Natural killer cell (primary cell): ENCODE measurements at regions not wholly inside any gene's neighbourhood (a gene's known extent, or its start where the extent isn't known, plus 50 kb on each side); places are given as distances from the start of the nearest gene placed in this dataset.

Experiments
- ATAC-seq, 3 donors: fragments of 150-1000 bp in 2 of 3; fragments of 200-7000 bp in 1 of 3; cut with Tn5 transposase; 1 replicate in 1 of 3; 2 replicates in 2 of 3; pipeline ENCODE4 v1.10.0; 2021; ENCODE audit warnings: mild to moderate bottlenecking in 2 of 3, moderate library complexity in 2 of 3
- DNase-seq, 2 donors: peaks; one replicate each; pipeline versions ENCODE4 v3.0.0 to v3.0.0-alpha.2; 2013 to 2021; ENCODE audit warnings: mixed read lengths in 1 of 2
- H3K27ac ChIP-seq: one replicate; pipeline ENCODE4 v1.5.1; 2013; ENCODE audit warnings: mild to moderate bottlenecking, low read length
- H3K27me3 ChIP-seq: one replicate; pipeline ENCODE4 v1.6.1; 2013; ENCODE audit warnings: low read length; ENCODE audit not compliant: control insufficient read depth, insufficient read depth
- H3K36me3 ChIP-seq: one replicate; pipeline ENCODE4 v1.6.1; 2013; ENCODE audit warnings: low read length; ENCODE audit not compliant: control insufficient read depth, insufficient read depth
- H3K4me1 ChIP-seq: one replicate; pipeline ENCODE4 v1.6.1; 2013; ENCODE audit warnings: low read length; ENCODE audit not compliant: control insufficient read depth, insufficient read depth
- H3K4me3 ChIP-seq: one replicate; pipeline ENCODE4 v1.5.1; 2013; ENCODE audit warnings: low read length
- H3K9me3 ChIP-seq: one replicate; pipeline ENCODE4 v1.6.1; 2013; ENCODE audit warnings: low read length; ENCODE audit not compliant: control insufficient read depth, insufficient read depth
- H3K27ac Mint-ChIP-seq, 2 donors: one replicate each; pipeline ENCODE4 v1.8.0; 2022; ENCODE audit warnings: mild to moderate bottlenecking in 2 of 2, mixed read lengths in 2 of 2, moderate library complexity in 1 of 2
- H3K27me3 Mint-ChIP-seq, 2 donors: one replicate each; pipeline ENCODE4 v1.8.0; 2022; ENCODE audit warnings: low read depth in 2 of 2, mixed read lengths in 2 of 2
- H3K36me3 Mint-ChIP-seq: one replicate; pipeline ENCODE4 v1.8.0; 2022; ENCODE audit warnings: mixed read lengths
- H3K4me1 Mint-ChIP-seq, 2 donors: one replicate each; pipeline ENCODE4 v1.8.0; 2022; ENCODE audit warnings: mixed read lengths in 2 of 2
- H3K4me3 Mint-ChIP-seq: one replicate; pipeline ENCODE4 v1.8.0; 2022; ENCODE audit warnings: mild to moderate bottlenecking, moderate library complexity, mixed read lengths
- H3K9me3 Mint-ChIP-seq, 2 donors: one replicate each; pipeline ENCODE4 v1.8.0; 2022; ENCODE audit warnings: mixed read lengths in 2 of 2
- WGBS: methylation state at CpG from one replicate; pipeline ENCODE4 v1.1.7; 2013; ENCODE audit warnings: missing lambda C conversion rate; ENCODE audit not compliant: insufficient coverage; 5-methylcytosine and 5-hydroxymethylcytosine counted together
- intact Hi-C: fragments of 100-400 bp; cut with micrococcal nuclease; formaldehyde crosslinking; loops from one replicate; pipeline ENCODE4 v1.14.2; 2022
- TF ChIP-seq, protein P1 (sequence below): fragments of 200-600 bp; IDR thresholded peaks from one replicate; pipeline ENCODE4 v1.8.0; 2022; ENCODE audit warnings: antibody characterized with exemption

DNA sequence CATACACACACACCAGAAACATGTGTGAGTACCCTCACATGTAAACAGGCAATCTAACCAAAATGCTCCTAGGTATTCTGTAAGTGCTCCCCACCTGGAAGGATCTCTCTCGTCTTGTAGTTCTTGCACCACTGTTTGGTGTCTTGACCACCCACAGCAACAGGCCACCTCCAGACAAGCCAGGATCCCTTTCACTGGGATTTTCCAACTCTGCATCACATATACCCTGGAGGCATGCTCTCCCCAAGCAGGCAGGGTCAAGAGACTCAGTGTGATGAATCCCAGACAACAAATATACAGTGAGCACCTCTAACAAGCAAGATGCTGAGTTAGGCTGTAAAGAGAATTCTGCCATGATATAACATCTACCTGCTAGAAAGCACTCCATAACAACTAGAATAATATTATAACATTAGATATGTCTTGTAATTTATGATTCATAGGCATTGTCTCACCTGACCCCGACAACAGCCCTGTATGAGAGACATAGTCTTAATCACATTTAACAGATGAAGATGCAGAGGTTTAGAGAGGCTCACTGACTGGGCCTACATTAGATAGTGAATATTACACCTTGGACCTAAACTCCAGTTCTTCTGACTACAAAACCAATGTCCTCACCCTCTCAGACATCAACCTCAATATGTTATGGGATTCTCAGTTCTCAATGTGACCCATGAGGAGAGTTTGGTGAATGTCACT lies 76.5 kb upstream of the BCL6 start:
- DNase-seq (no peak), ATAC-seq (peak in 2 of 3 donors; percentile 25 to 62)
- Mint-ChIP-seq H3K36me3 (peaks cover 7% of the 10 kb centered on the region), H3K4me1 (peaks cover 32 to 36% of the 10 kb centered on the region in 2 donors), H3K27ac (peak overlapping the region; percentile 75 to 79), H3K4me3 (peak overlapping the region; percentile 59), H3K27me3 (no peaks in the 10 kb centered on the region), H3K9me3 (peaks cover 0 to 3% of the 10 kb centered on the region in 2 donors)
- Histone ChIP-seq H3K9me3 (no peaks in the 10 kb centered on the region), H3K27me3 (no peaks in the 10 kb centered on the region), H3K4me3 (no peak overlapping the region), H3K27ac (peak overlapping the region; percentile 50), H3K4me1 (peaks cover 22% of the 10 kb centered on the region), H3K36me3 (no peaks in the 10 kb centered on the region)
- intact Hi-C loops = no loop called here
- WGBS = 100% methylated on average over 2 of the region's 2 CpGs
- TF ChIP-seq, protein P1, sequence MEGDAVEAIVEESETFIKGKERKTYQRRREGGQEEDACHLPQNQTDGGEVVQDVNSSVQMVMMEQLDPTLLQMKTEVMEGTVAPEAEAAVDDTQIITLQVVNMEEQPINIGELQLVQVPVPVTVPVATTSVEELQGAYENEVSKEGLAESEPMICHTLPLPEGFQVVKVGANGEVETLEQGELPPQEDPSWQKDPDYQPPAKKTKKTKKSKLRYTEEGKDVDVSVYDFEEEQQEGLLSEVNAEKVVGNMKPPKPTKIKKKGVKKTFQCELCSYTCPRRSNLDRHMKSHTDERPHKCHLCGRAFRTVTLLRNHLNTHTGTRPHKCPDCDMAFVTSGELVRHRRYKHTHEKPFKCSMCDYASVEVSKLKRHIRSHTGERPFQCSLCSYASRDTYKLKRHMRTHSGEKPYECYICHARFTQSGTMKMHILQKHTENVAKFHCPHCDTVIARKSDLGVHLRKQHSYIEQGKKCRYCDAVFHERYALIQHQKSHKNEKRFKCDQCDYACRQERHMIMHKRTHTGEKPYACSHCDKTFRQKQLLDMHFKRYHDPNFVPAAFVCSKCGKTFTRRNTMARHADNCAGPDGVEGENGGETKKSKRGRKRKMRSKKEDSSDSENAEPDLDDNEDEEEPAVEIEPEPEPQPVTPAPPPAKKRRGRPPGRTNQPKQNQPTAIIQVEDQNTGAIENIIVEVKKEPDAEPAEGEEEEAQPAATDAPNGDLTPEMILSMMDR = no peak

DNA sequence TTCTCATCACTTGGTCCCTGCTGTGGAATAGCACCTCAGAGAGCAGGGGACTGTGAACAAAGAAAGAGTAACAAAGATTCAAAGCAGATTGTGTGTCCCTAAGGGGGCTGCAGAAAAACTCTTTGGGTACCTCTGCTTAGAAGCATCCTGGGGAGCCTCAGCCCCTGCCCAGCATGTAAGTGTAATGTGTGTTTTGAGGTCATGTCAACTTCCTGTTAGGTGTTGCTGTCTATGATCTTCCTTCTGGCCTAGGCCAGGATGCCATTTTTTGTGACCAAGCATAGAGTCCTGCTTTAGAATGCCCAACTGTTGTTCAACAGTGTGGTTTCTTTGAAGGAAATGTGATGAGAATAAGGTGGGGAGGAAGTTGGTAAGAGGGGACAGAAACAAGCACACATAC lies 77.1 kb upstream of the BCL6 start:
- DNase-seq (peak in 1 of 2 donors; percentile 43), ATAC-seq (peak; percentile 83 to 92 (median 84))
- intact Hi-C loops = no loop called here
- H3K27me3 Mint-ChIP-seq = no peaks in the 10 kb centered on the region
- no peaks in the 10 kb centered on the region for H3K36me3 ChIP-seq
- H3K27ac ChIP-seq = peak overlapping the region; percentile 61
- peaks cover 6% of the 10 kb centered on the region for H3K36me3 Mint-ChIP-seq
- peak overlapping the region; percentile 75 to 79 for H3K27ac Mint-ChIP-seq
- no peaks in the 10 kb centered on the region for H3K27me3 ChIP-seq
- no peaks in the 10 kb centered on the region for H3K9me3 ChIP-seq
- H3K9me3 Mint-ChIP-seq = peaks cover 0 to 3% of the 10 kb centered on the region in 2 donors
- peak overlapping the region; percentile 59 for H3K4me3 Mint-ChIP-seq
- TF ChIP-seq, protein P1 = no peak
- H3K4me1 Mint-ChIP-seq = peaks cover 32 to 36% of the 10 kb centered on the region in 2 donors
- H3K4me3 ChIP-seq = no peak overlapping the region
- H3K4me1 ChIP-seq = peaks cover 22% of the 10 kb centered on the region

DNA sequence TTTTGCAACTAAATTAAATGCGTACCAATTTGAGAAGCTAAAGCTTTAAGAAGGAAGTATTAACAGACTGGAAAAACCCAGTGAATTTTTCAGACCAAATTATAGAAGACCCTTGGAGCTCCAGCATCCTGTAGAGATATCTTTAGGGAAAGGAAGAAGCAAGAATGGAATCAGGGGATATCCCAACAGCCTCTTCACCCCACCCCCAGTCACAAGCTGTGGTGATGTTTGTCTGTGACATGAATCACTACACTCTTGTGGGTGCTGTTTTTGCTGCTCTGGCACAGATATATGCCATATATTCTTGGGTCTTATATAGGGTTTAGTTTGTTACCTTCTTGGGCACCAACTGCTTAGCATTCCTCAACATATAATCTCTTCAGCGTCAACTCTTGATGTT lies 78.5 kb upstream of the BCL6 start:
- Histone ChIP-seq H3K27ac (no peak overlapping the region), H3K4me1 (peaks cover 34% of the 10 kb centered on the region), H3K4me3 (no peak overlapping the region), H3K36me3 (no peaks in the 10 kb centered on the region), H3K27me3 (no peaks in the 10 kb centered on the region), H3K9me3 (no peaks in the 10 kb centered on the region)
- TF ChIP-seq, protein P1 = no peak
- Mint-ChIP-seq H3K27me3 (no peaks in the 10 kb centered on the region), H3K9me3 (no peaks in the 10 kb centered on the region), H3K4me1 (peaks cover 34 to 45% of the 10 kb centered on the region in 2 donors), H3K27ac (peak overlapping the region; percentile 9 to 41), H3K4me3 (no peak overlapping the region), H3K36me3 (no peaks in the 10 kb centered on the region)
- ATAC-seq (no peak), DNase-seq (no peak)
- intact Hi-C loops = no loop called here
- 100% methylated on average over 1 of the region's 2 CpGs for WGBS

DNA sequence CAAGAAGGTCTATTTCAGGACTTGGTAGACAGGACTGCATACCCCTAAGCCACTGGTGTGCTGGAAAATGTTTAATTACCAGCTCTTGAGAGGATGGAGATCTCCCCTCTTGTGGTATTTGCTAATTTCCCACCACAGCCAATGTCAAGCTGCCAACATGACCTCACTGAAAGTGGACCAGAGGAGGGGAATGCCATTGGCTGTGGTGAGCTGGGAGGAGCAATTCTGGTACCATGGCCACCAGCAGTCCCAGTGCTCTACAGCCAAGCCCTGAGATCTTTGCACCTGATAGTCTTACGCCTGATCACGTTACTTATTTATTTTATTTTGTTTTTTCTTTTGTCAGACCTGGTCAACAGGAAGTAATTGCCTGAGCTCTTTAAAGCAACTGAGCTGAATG lies 82.5 kb upstream of the BCL6 start:
- peaks cover 34% of the 10 kb centered on the region for H3K4me1 ChIP-seq
- Mint-ChIP-seq H3K4me3 (peak overlapping the region; percentile 29), H3K27ac (peak overlapping the region in 1 of 2 donors; percentile 91), H3K4me1 (peaks cover 42 to 55% of the 10 kb centered on the region in 2 donors), H3K36me3 (no peaks in the 10 kb centered on the region), H3K27me3 (peaks cover 0 to 3% of the 10 kb centered on the region in 2 donors), H3K9me3 (no peaks in the 10 kb centered on the region)
- no peak for DNase-seq
- H3K27ac ChIP-seq = no peak overlapping the region
- WGBS = 77% methylated on average over 2 of the region's 2 CpGs
- TF ChIP-seq, protein P1 = no peak
- ATAC-seq = no peak
- no peak overlapping the region for H3K4me3 ChIP-seq
- no peaks in the 10 kb centered on the region for H3K27me3 ChIP-seq
- intact Hi-C loops = loop anchor here (2.0 kb wide), 2 partner anchors 51 to 83 kb away; partner anchors contain the start of gene BCL6
- H3K36me3 ChIP-seq = no peaks in the 10 kb centered on the region
- no peaks in the 10 kb centered on the region for H3K9me3 ChIP-seq
